HEK293 (cell line): ENCODE measurements at regions not wholly inside any gene's neighbourhood (a gene's known extent, or its start where the extent isn't known, plus 50 kb on each side); places are given as distances from the start of the nearest gene placed in this dataset.

Experiments
- CTCF ChIA-PET: fragments of 350-600 bp; formaldehyde crosslinking; extraction: SDS; loops from one replicate; lab custom pipeline; 2021; ENCODE audit warnings: antibody characterized with exemption; lab: Yijun Ruan, JAX
- POLR2A ChIA-PET: fragments of 300-600 bp; formaldehyde crosslinking; extraction: SDS; loops from one replicate; lab custom pipeline; 2020; ENCODE audit warnings: antibody characterized with exemption, inconsistent platforms; lab: Yijun Ruan, JAX
- H3K27ac ChIP-seq: fragments of 200-500 bp; sonication (Bioruptor generic); 2 replicates; pipeline ENCODE4 v1.5.1; 2014; ENCODE audit warnings: low read depth, low read length, control low read depth, inconsistent platforms; ENCODE audit errors: extremely low read depth
- H3K36me3 ChIP-seq, 2 experiments: fragments of 200-500 bp in 1 of 2; sonication (Bioruptor generic) in 1 of 2; 1 replicate in 1 of 2; 2 replicates in 1 of 2; pipeline ENCODE4 v1.5.1; 2014 to 2017; ENCODE audit warnings: inconsistent platforms in 2 of 2, low read length in 2 of 2; ENCODE audit not compliant: control insufficient read depth in 2 of 2, insufficient read depth in 1 of 2
- H3K4me1 ChIP-seq: fragments of 200-500 bp; sonication (Bioruptor generic); 2 replicates; pipeline ENCODE4 v1.5.1; 2014; ENCODE audit warnings: mild to moderate bottlenecking, low read length, inconsistent platforms; ENCODE audit not compliant: control insufficient read depth, insufficient read depth
- H3K4me3 ChIP-seq: 2 replicates; pipeline ENCODE4 v1.5.1; 2011; ENCODE audit warnings: low read depth, mild to moderate bottlenecking, control low read depth, low read length, moderate library complexity
- H3K9me3 ChIP-seq: fragments of 200-500 bp; sonication (Bioruptor generic); 2 replicates; pipeline ENCODE4 v1.5.1; 2014; ENCODE audit warnings: low read depth, low read length, inconsistent platforms; ENCODE audit not compliant: control insufficient read depth, insufficient read depth
- FEZF1 ChIP-seq: fragments of 450-650 bp; formaldehyde crosslinking; IDR thresholded peaks from 2 replicates; pipeline ENCODE4 v1.5.1; 2016; ENCODE audit warnings: missing biosample characterization, missing genetic modification characterization
- OVOL3 ChIP-seq: fragments of 450-650 bp; formaldehyde crosslinking; IDR thresholded peaks from 2 replicates; pipeline ENCODE4 v1.5.1; 2016; ENCODE audit warnings: missing biosample characterization, missing genetic modification characterization
- SETDB1 ChIP-seq: IDR thresholded peaks from one replicate; pipeline ENCODE4 v1.6.1; 2017; ENCODE audit warnings: mild to moderate bottlenecking, low read length, moderate library complexity, mixed read lengths; ENCODE audit not compliant: insufficient read length
- SP2 ChIP-seq: fragments of 450-650 bp; formaldehyde crosslinking; IDR thresholded peaks from 2 replicates; pipeline ENCODE4 v1.5.1; 2016; ENCODE audit warnings: missing biosample characterization, missing genetic modification characterization
- ZBTB1 ChIP-seq: fragments of 450-650 bp; formaldehyde crosslinking; IDR thresholded peaks from 2 replicates; pipeline ENCODE4 v1.5.1; 2016; ENCODE audit warnings: missing biosample characterization, missing genetic modification characterization
- ZBTB20 ChIP-seq: fragments of 450-650 bp; formaldehyde crosslinking; IDR thresholded peaks from 2 replicates; pipeline ENCODE4 v1.5.1; 2016; ENCODE audit warnings: missing biosample characterization, missing genetic modification characterization
- ZNF157 ChIP-seq: fragments of 450-650 bp; formaldehyde crosslinking; IDR thresholded peaks from 2 replicates; pipeline ENCODE4 v1.5.1; 2016; ENCODE audit warnings: missing biosample characterization, missing genetic modification characterization
- ZNF221 ChIP-seq: fragments of 450-650 bp; formaldehyde crosslinking; IDR thresholded peaks from 2 replicates; pipeline ENCODE4 v1.5.1; 2017; ENCODE audit warnings: missing biosample characterization, missing genetic modification characterization, borderline replicate concordance
- ZNF341 ChIP-seq: fragments of 450-650 bp; formaldehyde crosslinking; IDR thresholded peaks from 2 replicates; pipeline ENCODE4; 2016; ENCODE audit warnings: low read depth, missing biosample characterization, missing genetic modification characterization
- ZNF354C ChIP-seq: fragments of 450-650 bp; formaldehyde crosslinking; IDR thresholded peaks from 2 replicates; pipeline ENCODE4 v1.5.1; 2016; ENCODE audit warnings: missing biosample characterization, missing genetic modification characterization, low read depth, borderline replicate concordance
- ZNF514 ChIP-seq: fragments of 450-650 bp; formaldehyde crosslinking; IDR thresholded peaks from 2 replicates; pipeline ENCODE4 v1.5.1; 2016; ENCODE audit warnings: missing biosample characterization, missing genetic modification characterization
- ZNF654 ChIP-seq: fragments of 450-650 bp; formaldehyde crosslinking; IDR thresholded peaks from 2 replicates; pipeline ENCODE4 v1.5.1; 2016; ENCODE audit warnings: low read depth, missing biosample characterization, missing genetic modification characterization
- ZNF707 ChIP-seq: fragments of 450-650 bp; formaldehyde crosslinking; IDR thresholded peaks from 2 replicates; pipeline ENCODE4 v1.5.1; 2016; ENCODE audit warnings: missing biosample characterization, missing genetic modification characterization
- TF ChIP-seq, protein P1 (sequence below): fragments of 450-650 bp; formaldehyde crosslinking; IDR thresholded peaks from 2 replicates; pipeline ENCODE4 v1.5.1; 2016; ENCODE audit warnings: missing biosample characterization, missing genetic modification characterization
- TF ChIP-seq, protein P2 (sequence below): fragments of 450-650 bp; formaldehyde crosslinking; IDR thresholded peaks from 2 replicates; pipeline ENCODE4 v1.5.1; 2017; ENCODE audit warnings: missing biosample characterization, missing genetic modification characterization
- TF ChIP-seq, protein P3 (sequence below): fragments of 450-650 bp; formaldehyde crosslinking; IDR thresholded peaks from 2 replicates; pipeline ENCODE4 v1.5.1; 2016; ENCODE audit warnings: missing biosample characterization, missing genetic modification characterization
- TF ChIP-seq, protein P4 (sequence below): fragments of 450-650 bp; formaldehyde crosslinking; IDR thresholded peaks from 2 replicates; pipeline ENCODE4 v1.5.1; 2017; ENCODE audit warnings: missing biosample characterization, mild to moderate bottlenecking, missing genetic modification characterization, moderate library complexity
- TF ChIP-seq, protein P5 (sequence below): fragments of 450-650 bp; formaldehyde crosslinking; IDR thresholded peaks from 2 replicates; pipeline ENCODE4 v1.5.1; 2016; ENCODE audit warnings: missing biosample characterization, missing genetic modification characterization

DNA sequence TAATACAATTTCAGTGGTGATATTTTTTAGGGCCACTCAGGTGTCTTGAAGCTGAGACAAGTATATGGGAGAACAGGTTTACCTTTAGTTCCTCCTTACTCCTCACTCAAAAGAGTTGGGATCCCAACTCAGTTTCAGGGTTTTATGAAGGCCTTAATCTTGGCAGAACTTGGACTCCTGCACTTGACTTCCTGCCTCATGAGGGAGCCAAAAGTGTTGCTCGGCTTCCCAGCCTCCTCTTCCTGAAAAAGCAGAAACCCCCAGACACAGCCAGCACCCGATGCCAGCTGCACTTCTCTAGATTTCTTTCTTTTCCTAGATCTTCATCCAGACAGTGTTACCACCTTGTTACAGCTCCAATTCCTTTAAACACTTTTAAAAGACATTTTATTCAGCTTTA is 70.8 kb upstream of the TMPRSS2 start:
- no peak overlapping the region for H3K27ac ChIP-seq
- no peaks in the 10 kb centered on the region for H3K4me1 ChIP-seq
- H3K36me3 ChIP-seq = no peaks in the 10 kb centered on the region
- TF ChIP-seq OVOL3 = no peak
- no peak for TF ChIP-seq SP2
- no peak for TF ChIP-seq ZNF341 (tag by site-specific recombination)
- no peak for TF ChIP-seq ZNF654 (tag by site-specific recombination)
- TF ChIP-seq, protein P1, sequence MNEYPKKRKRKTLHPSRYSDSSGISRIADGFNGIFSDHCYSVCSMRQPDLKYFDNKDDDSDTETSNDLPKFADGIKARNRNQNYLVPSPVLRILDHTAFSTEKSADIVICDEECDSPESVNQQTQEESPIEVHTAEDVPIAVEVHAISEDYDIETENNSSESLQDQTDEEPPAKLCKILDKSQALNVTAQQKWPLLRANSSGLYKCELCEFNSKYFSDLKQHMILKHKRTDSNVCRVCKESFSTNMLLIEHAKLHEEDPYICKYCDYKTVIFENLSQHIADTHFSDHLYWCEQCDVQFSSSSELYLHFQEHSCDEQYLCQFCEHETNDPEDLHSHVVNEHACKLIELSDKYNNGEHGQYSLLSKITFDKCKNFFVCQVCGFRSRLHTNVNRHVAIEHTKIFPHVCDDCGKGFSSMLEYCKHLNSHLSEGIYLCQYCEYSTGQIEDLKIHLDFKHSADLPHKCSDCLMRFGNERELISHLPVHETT (tag by site-specific recombination) = no peak
- TF ChIP-seq ZBTB1 = no peak
- TF ChIP-seq ZNF157 (tag by site-specific recombination) = no peak
- no peak for TF ChIP-seq ZNF221 (tag by site-specific recombination)
- TF ChIP-seq, protein P2, sequence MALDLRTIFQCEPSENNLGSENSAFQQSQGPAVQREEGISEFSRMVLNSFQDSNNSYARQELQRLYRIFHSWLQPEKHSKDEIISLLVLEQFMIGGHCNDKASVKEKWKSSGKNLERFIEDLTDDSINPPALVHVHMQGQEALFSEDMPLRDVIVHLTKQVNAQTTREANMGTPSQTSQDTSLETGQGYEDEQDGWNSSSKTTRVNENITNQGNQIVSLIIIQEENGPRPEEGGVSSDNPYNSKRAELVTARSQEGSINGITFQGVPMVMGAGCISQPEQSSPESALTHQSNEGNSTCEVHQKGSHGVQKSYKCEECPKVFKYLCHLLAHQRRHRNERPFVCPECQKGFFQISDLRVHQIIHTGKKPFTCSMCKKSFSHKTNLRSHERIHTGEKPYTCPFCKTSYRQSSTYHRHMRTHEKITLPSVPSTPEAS (tag by site-specific recombination) = no peak
- TF ChIP-seq ZNF514 (tag by site-specific recombination) = no peak
- POLR2A ChIA-PET = no interaction called here
- no peaks in the 10 kb centered on the region for H3K9me3 ChIP-seq
- CTCF ChIA-PET = interaction anchor here (0.7 kb wide), 1 partner anchor 67 kb away, joined by 5 read pairs; no protein-coding TSS in a partner anchor
- H3K4me3 ChIP-seq = no peak overlapping the region

DNA sequence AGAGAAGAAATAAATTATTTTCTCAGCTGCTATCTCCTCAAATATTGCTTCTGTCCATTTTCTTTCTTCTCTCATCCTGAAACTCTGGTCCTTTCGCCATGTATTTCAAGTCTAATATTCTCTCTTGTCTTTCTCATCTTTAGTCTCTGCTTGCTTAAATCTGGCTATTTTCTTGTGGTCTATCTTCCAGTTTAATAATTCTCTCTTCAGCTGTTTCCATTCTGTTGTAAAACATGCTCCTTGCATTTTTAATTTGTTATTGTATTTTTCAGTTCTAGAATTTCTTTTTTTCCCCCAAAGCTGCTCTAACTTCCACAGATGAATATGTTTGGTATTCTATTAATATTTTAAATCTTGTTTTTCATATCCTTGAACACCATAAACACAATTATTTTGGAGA is 70.1 kb upstream of the TMPRSS2 start:
- TF ChIP-seq ZNF354C (tag by site-specific recombination) (no peak), FEZF1 (no peak), ZNF707 (tag by site-specific recombination) (no peak), SETDB1 (peak; percentile 80), ZBTB20 (tag by site-specific recombination) (no peak)
- TF ChIP-seq, protein P3, sequence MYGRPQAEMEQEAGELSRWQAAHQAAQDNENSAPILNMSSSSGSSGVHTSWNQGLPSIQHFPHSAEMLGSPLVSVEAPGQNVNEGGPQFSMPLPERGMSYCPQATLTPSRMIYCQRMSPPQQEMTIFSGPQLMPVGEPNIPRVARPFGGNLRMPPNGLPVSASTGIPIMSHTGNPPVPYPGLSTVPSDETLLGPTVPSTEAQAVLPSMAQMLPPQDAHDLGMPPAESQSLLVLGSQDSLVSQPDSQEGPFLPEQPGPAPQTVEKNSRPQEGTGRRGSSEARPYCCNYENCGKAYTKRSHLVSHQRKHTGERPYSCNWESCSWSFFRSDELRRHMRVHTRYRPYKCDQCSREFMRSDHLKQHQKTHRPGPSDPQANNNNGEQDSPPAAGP (tag by site-specific recombination) = no peak
- TF ChIP-seq, protein P4, sequence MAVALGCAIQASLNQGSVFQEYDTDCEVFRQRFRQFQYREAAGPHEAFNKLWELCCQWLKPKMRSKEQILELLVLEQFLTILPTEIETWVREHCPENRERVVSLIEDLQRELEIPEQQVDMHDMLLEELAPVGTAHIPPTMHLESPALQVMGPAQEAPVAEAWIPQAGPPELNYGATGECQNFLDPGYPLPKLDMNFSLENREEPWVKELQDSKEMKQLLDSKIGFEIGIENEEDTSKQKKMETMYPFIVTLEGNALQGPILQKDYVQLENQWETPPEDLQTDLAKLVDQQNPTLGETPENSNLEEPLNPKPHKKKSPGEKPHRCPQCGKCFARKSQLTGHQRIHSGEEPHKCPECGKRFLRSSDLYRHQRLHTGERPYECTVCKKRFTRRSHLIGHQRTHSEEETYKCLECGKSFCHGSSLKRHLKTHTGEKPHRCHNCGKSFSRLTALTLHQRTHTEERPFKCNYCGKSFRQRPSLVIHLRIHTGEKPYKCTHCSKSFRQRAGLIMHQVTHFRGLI (tag by site-specific recombination) = no peak
- TF ChIP-seq, protein P5, sequence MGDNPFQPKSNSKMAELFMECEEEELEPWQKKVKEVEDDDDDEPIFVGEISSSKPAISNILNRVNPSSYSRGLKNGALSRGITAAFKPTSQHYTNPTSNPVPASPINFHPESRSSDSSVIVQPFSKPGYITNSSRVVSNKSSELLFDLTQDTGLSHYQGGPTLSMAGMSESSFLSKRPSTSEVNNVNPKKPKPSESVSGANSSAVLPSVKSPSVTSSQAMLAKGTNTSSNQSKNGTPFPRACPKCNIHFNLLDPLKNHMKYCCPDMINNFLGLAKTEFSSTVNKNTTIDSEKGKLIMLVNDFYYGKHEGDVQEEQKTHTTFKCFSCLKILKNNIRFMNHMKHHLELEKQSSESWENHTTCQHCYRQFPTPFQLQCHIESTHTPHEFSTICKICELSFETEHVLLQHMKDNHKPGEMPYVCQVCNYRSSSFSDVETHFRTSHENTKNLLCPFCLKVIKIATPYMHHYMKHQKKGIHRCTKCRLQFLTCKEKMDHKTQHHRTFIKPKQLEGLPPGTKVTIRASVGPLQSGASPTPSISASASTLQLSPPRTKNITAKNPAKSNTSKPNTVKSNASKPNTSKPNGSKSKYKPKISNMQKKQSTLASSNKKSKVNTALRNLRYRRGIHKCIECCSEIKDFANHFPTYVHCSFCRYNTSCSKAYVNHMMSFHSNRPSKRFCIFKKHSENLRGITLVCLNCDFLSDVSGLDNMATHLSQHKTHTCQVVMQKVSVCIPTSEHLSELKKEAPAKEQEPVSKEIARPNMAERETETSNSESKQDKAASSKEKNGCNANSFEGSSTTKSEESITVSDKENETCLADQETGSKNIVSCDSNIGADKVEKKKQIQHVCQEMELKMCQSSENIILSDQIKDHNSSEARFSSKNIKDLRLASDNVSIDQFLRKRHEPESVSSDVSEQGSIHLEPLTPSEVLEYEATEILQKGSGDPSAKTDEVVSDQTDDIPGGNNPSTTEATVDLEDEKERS = peak; percentile 79; the same call in 1 of the 2 replicates
- Histone ChIP-seq H3K4me1 (no peaks in the 10 kb centered on the region), H3K9me3 (no peaks in the 10 kb centered on the region), H3K4me3 (no peak overlapping the region), H3K27ac (no peak overlapping the region), H3K36me3 (no peaks in the 10 kb centered on the region)
- CTCF ChIA-PET = interaction anchor here (0.7 kb wide), 1 partner anchor 67 kb away, joined by 5 read pairs; no protein-coding TSS in a partner anchor
- POLR2A ChIA-PET = no interaction called here
